ENCODE measurements at regions not wholly inside any gene's neighbourhood (a gene's known extent, or its start where the extent isn't known, plus 50 kb on each side); places are given as distances from the start of the nearest gene placed in this dataset.

DNA sequence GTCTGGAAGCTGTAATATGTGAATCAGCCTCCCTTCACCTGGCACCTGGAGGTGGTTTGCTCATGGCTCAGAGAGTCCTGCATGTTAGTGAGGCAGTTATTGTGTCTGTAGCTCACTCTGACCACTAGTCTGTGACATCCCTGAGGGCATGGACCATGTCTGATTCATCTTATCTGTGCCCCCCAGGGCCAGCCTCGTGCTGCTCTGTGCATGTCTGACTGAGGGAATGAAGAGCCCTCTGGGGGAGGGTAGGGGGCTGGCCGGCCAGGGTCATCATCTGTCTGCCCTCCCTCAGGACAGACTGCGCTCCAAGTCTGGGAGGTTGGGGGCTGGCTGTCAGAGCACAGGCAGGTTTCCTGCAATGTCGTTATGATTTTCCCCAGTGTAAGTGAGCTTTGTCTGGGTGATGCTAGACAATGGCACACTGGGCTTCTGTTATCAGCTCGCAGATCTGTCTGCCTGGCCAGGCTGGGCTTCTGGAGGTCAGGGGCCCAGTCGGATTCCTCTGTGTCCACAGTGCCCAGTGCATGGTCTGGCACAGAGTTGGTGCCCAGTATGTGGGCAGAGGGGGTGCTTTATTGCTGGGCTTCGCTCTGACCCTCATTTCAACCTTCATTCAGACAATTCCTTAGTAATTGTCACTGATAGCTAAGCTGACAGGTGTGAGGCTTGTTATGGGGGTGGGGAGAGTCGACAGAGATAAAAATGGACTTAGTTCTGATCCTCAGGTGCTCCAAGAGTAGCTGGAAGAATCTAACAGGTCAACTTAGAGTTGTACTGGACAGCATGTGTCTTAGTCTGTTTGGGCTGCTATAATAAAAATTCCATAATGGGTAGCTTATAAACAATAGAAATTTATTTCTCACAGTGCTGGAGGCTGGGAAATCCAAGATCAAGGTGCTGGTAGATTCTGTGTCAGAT is 85.7 kb upstream of the SHB start:
- no peaks in the 10 kb centered on the region for H3K36me3 ChIP-seq (ENCODE audit: control insufficient read depth, insufficient read depth, low read length)
- no peak overlapping the region for H3K4me3 ChIP-seq (ENCODE audit: low read depth, low read length)
- H3K79me2 ChIP-seq, result no peaks in the 10 kb centered on the region
- H3K9me3 ChIP-seq (ENCODE audit: control insufficient read depth, low read length), result no peaks in the 10 kb centered on the region
- H2AFZ ChIP-seq, result no peak overlapping the region
- no peak overlapping the region for H3K9ac ChIP-seq
- no peak overlapping the region for H3K27ac ChIP-seq
- no peak overlapping the region for H3K4me2 ChIP-seq (ENCODE audit: low read length)
- no peaks in the 10 kb centered on the region for H3K27me3 ChIP-seq (ENCODE audit: control insufficient read depth, insufficient read depth, low read length)
- TF ChIP-seq, protein P1, sequence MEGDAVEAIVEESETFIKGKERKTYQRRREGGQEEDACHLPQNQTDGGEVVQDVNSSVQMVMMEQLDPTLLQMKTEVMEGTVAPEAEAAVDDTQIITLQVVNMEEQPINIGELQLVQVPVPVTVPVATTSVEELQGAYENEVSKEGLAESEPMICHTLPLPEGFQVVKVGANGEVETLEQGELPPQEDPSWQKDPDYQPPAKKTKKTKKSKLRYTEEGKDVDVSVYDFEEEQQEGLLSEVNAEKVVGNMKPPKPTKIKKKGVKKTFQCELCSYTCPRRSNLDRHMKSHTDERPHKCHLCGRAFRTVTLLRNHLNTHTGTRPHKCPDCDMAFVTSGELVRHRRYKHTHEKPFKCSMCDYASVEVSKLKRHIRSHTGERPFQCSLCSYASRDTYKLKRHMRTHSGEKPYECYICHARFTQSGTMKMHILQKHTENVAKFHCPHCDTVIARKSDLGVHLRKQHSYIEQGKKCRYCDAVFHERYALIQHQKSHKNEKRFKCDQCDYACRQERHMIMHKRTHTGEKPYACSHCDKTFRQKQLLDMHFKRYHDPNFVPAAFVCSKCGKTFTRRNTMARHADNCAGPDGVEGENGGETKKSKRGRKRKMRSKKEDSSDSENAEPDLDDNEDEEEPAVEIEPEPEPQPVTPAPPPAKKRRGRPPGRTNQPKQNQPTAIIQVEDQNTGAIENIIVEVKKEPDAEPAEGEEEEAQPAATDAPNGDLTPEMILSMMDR (IDR thresholded peaks at IDR 0.05), result no peak
- H3K4me1 ChIP-seq, result peaks cover 5% of the 10 kb centered on the region

DNA sequence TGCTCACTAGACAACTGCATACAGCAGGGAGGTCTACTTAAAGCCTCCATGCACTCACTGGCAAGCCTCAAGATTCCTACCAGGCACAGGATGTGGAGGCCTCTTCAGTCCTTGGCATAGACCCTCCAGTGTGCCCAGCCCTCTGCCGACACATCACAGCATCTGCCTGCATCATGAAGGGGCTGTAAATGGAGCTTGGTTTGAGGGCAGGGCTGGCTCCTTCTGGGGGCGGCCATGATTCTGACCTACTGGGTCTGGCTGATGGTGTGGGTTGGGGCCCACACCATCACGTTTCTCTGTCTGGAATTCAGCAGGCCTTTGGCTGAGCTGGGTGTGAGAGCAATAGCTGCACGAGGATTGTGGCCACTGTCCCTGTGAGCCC is 84.9 kb upstream of the SHB start:
- TF ChIP-seq, protein P1 (IDR thresholded peaks at IDR 0.05), result no peak
- Histone ChIP-seq H3K9me3 (ENCODE audit: control insufficient read depth, low read length) (no peaks in the 10 kb centered on the region), H3K27me3 (ENCODE audit: control insufficient read depth, insufficient read depth, low read length) (no peaks in the 10 kb centered on the region), H3K4me2 (ENCODE audit: low read length) (no peak overlapping the region), H2AFZ (no peak overlapping the region), H3K4me1 (peaks cover 5% of the 10 kb centered on the region), H3K27ac (no peak overlapping the region), H3K9ac (no peak overlapping the region), H3K36me3 (ENCODE audit: control insufficient read depth, insufficient read depth, low read length) (no peaks in the 10 kb centered on the region), H3K79me2 (no peaks in the 10 kb centered on the region), H3K4me3 (ENCODE audit: low read depth, low read length) (no peak overlapping the region)

DNA sequence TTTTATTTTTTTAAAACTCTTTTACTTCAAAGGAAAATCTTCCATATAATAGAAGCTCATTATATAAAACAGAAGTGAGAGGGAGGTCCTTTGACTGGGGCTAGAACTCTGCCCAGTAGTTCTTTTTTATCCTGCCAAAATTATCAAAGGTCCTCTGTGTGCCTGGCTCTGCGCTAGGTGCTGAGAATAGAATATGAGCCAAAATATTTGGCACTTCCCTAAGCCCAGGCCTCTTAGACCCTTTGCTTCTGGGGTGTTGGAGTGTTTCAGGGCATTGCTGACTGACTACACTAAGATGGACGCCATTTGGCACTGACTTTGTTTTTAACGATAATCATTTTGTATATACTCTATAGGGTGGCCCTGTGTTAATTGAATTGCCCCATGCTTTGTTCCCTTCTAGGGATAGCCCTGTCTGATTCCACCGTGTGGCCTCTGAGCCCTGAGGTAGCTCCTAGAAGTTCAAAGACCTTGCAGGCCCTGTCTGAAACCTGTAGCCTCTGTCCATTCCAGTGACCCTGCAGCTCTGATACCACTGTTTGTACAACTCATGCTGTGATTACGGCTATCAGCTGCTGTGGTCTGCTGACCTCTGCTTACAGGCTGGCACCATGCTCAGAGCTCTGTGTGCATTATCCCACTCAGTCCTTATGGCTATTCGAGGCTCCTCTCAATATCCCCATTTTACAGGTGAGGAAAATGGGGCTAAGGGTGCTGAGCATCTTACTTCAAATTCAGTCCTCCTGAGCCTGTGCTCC is 84.3 kb upstream of the SHB start:
- H3K27ac ChIP-seq, result no peak overlapping the region
- peaks cover 5% of the 10 kb centered on the region for H3K4me1 ChIP-seq

DNA sequence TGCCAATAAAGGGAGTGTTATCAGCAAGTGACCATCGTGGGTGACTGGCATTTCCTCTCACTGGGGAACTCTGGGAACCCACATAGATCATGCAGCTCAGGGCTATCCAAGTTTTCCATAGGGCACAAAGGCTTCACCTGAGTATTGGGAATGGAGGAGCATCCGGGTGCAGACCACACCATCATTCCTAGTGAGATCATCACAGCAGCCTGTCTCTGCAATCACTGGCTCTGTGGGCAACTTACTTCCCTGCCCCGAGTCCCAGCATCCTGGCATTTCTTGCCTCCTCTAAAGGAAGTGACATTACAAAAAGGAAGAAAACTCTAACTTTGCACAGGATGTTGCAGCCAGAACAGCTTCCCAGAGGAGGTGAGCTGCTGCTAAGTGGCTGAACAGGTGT is 80.6 kb upstream of the SHB start:
- no peaks in the 10 kb centered on the region for H3K79me2 ChIP-seq

More for the DNA sequence above, 84.3 kb upstream of the SHB start:
- Histone ChIP-seq H2AFZ (no peak overlapping the region), H3K9ac (no peak overlapping the region), H3K36me3 (ENCODE audit: control insufficient read depth, insufficient read depth, low read length) (no peaks in the 10 kb centered on the region), H3K4me3 (ENCODE audit: low read depth, low read length) (no peak overlapping the region), H3K27me3 (ENCODE audit: control insufficient read depth, insufficient read depth, low read length) (no peaks in the 10 kb centered on the region), H3K9me3 (ENCODE audit: control insufficient read depth, low read length) (no peaks in the 10 kb centered on the region), H3K79me2 (no peaks in the 10 kb centered on the region), H3K4me2 (ENCODE audit: low read length) (no peak overlapping the region)
- TF ChIP-seq, protein P1 (IDR thresholded peaks at IDR 0.05), result no peak

More for the DNA sequence above, 80.6 kb upstream of the SHB start:
- peaks cover 4% of the 10 kb centered on the region for H3K4me1 ChIP-seq
- no peak overlapping the region for H2AFZ ChIP-seq
- TF ChIP-seq, protein P1 (IDR thresholded peaks at IDR 0.05), result no peak
- H3K27me3 ChIP-seq (ENCODE audit: control insufficient read depth, insufficient read depth, low read length), result no peaks in the 10 kb centered on the region
- no peak overlapping the region for H3K9ac ChIP-seq
- no peak overlapping the region for H3K4me2 ChIP-seq (ENCODE audit: low read length)
- no peaks in the 10 kb centered on the region for H3K9me3 ChIP-seq (ENCODE audit: control insufficient read depth, low read length)
- no peak overlapping the region for H3K27ac ChIP-seq
- no peak overlapping the region for H3K4me3 ChIP-seq (ENCODE audit: low read depth, low read length)
- H3K36me3 ChIP-seq (ENCODE audit: control insufficient read depth, insufficient read depth, low read length), result no peaks in the 10 kb centered on the region
